ENCODE measurements at regions not wholly inside any gene's neighbourhood (a gene's known extent, or its start where the extent isn't known, plus 50 kb on each side); places are given as distances from the start of the nearest gene placed in this dataset.

GRCh38 chr1:9424261-9424660 lies 115.0 kb upstream of the SLC25A33 start:
- Histone ChIP-seq H3K4me3 (replicated peaks in 1 of 3) (no peak overlapping the region), H3K36me3 (no peaks in the 10 kb centered on the region), H3K27me3 (no peaks in the 10 kb centered on the region), H3K9me3 (no peaks in the 10 kb centered on the region), H3K27ac (no peak overlapping the region), H3K4me1 (peaks cover 0 to 6% of the 10 kb centered on the region in 2 donors)
- 39 to 42% methylated on average over 4 of the region's 4 CpGs for WGBS, 2 donors
- intact Hi-C loops (cut with DNase I), result no loop called here
- no peak for TF ChIP-seq POLR2A (IDR thresholded peaks at IDR 0.05)
- TF ChIP-seq CTCF (IDR thresholded peaks at IDR 0.05), result no peak
- DNase-seq, result no peak

GRCh38 chr1:9425859-9426258 lies 113.4 kb upstream of the SLC25A33 start:
- intact Hi-C loops (cut with DNase I), result no loop called here
- H3K4me1 ChIP-seq, result peaks cover 0 to 11% of the 10 kb centered on the region in 2 donors
- no peaks in the 10 kb centered on the region for H3K27me3 ChIP-seq
- H3K36me3 ChIP-seq, result no peaks in the 10 kb centered on the region
- no peak for TF ChIP-seq POLR2A (IDR thresholded peaks at IDR 0.05)
- no peak for TF ChIP-seq CTCF (IDR thresholded peaks at IDR 0.05)
- no peak overlapping the region for H3K4me3 ChIP-seq (replicated peaks in 1 of 3)
- DNase-seq, result no peak
- no peaks in the 10 kb centered on the region for H3K9me3 ChIP-seq
- WGBS, 2 donors, result 60 to 86% methylated on average over 5 to 7 of the region's 7 CpGs
- H3K27ac ChIP-seq, result no peak overlapping the region

- Histone ChIP-seq H3K27ac (no peak overlapping the region), H3K4me1 (peaks cover 0 to 11% of the 10 kb centered on the region in 2 donors), H3K9me3 (no peaks in the 10 kb centered on the region), H3K27me3 (no peaks in the 10 kb centered on the region), H3K4me3 (replicated peaks in 1 of 3) (no peak overlapping the region), H3K36me3 (no peaks in the 10 kb centered on the region)
- TF ChIP-seq POLR2A (IDR thresholded peaks at IDR 0.05) (no peak), CTCF (IDR thresholded peaks at IDR 0.05) (no peak)
- peak in 1 of 2 donors; percentile 30 for DNase-seq
- WGBS, 2 donors, result 55 to 65% methylated on average over 12 to 13 of the region's 13 CpGs
- intact Hi-C loops (cut with DNase I), result no loop called here
Observed at GRCh38 chr1:9426291-9426711, 113.0 kb upstream of the SLC25A33 start.

GRCh38 chr1:9427388-9427787 lies 111.9 kb upstream of the SLC25A33 start:
- Histone ChIP-seq H3K4me3 (replicated peaks in 1 of 3) (no peak overlapping the region), H3K27ac (no peak overlapping the region), H3K27me3 (no peaks in the 10 kb centered on the region), H3K4me1 (peaks cover 0 to 11% of the 10 kb centered on the region in 2 donors), H3K36me3 (no peaks in the 10 kb centered on the region), H3K9me3 (no peaks in the 10 kb centered on the region)
- intact Hi-C loops (cut with DNase I), result no loop called here
- WGBS, 2 donors, result 89 to 97% methylated on average over 2 of the region's 2 CpGs
- TF ChIP-seq POLR2A (IDR thresholded peaks at IDR 0.05) (no peak), CTCF (IDR thresholded peaks at IDR 0.05) (no peak)
- DNase-seq, result no peak

- Histone ChIP-seq H3K9me3 (no peaks in the 10 kb centered on the region), H3K4me1 (peaks cover 0 to 11% of the 10 kb centered on the region in 2 donors), H3K4me3 (replicated peaks in 1 of 3) (peak overlapping the region in 2 of 3 donors; percentile 23 to 31), H3K27ac (peak overlapping the region; percentile 67 to 77 (median 77)), H3K36me3 (no peaks in the 10 kb centered on the region), H3K27me3 (no peaks in the 10 kb centered on the region)
- intact Hi-C loops (cut with DNase I), result no loop called here
- 8 to 13% methylated on average over 11 to 28 of the region's 48 CpGs for WGBS, 2 donors
- TF ChIP-seq CTCF (IDR thresholded peaks at IDR 0.05) (peak in 3 of 6 experiments; percentile 15 to 39 (median 20)), POLR2A (IDR thresholded peaks at IDR 0.05) (peak in 1 of 2 donors; percentile 72)
- DNase-seq, result peak; percentile 99
Observed at GRCh38 chr1:9428601-9429341, 110.5 kb upstream of the SLC25A33 start.

Data from thyroid gland (tissue), 4 donors.